ENCODE measurements at regions not wholly inside any gene's neighbourhood (a gene's known extent, or its start where the extent isn't known, plus 50 kb on each side); places are given as distances from the start of the nearest gene placed in this dataset.

- TF ChIP-seq OSR1 (CRISPR knock-in tag; IDR thresholded peaks at IDR 0.05) (no peak), ZNF565 (CRISPR knock-in tag; conservative IDR thresholded peaks at IDR 0.05; ENCODE audit: low read depth) (no peak), TSHZ2 (CRISPR knock-in tag; IDR thresholded peaks at IDR 0.05) (no peak)
- ATAC-seq: no peak
These were observed 209.6 kb upstream of the CDH10 start for GRCh38 chr5:24854350-24854749.

GRCh38 chr5:24850926-24851486, 206.2 kb upstream of the CDH10 start:
- no peak for ATAC-seq
- TF ChIP-seq ISL1 (CRISPR knock-in tag; IDR thresholded peaks at IDR 0.05): no peak
- no peak for TF ChIP-seq CREB5 (CRISPR knock-in tag; IDR thresholded peaks at IDR 0.05; ENCODE audit: low read depth)
- TF ChIP-seq ESRRG (CRISPR knock-in tag; IDR thresholded peaks at IDR 0.05): no peak
- TF ChIP-seq SNAI2 (CRISPR knock-in tag; IDR thresholded peaks at IDR 0.05): no peak
- TF ChIP-seq BACH2 (CRISPR knock-in tag; IDR thresholded peaks at IDR 0.05; ENCODE audit: borderline replicate concordance): no peak
- no peak for TF ChIP-seq POU6F1 (CRISPR knock-in tag; IDR thresholded peaks at IDR 0.05; ENCODE audit: borderline replicate concordance, low read depth)
- no peak for TF ChIP-seq TSHZ2 (CRISPR knock-in tag; IDR thresholded peaks at IDR 0.05)
- TF ChIP-seq OSR1 (CRISPR knock-in tag; IDR thresholded peaks at IDR 0.05): no peak
- TF ChIP-seq RARB (CRISPR knock-in tag; IDR thresholded peaks at IDR 0.05): no peak
- TF ChIP-seq CSRNP3 (CRISPR knock-in tag; IDR thresholded peaks at IDR 0.05): no peak
- TF ChIP-seq TOX (CRISPR knock-in tag; IDR thresholded peaks at IDR 0.05; ENCODE audit: borderline replicate concordance): no peak
- no peak for TF ChIP-seq ZFP30 (CRISPR knock-in tag; IDR thresholded peaks at IDR 0.05)
- TF ChIP-seq ZFP3 (CRISPR knock-in tag; IDR thresholded peaks at IDR 0.05): no peak
- TF ChIP-seq ZC3H10 (CRISPR knock-in tag; IDR thresholded peaks at IDR 0.05): no peak
- TF ChIP-seq ARNTL (CRISPR knock-in tag; IDR thresholded peaks at IDR 0.05; ENCODE audit: borderline replicate concordance, low read depth): no peak
- no peak for TF ChIP-seq GLIS3 (CRISPR knock-in tag; IDR thresholded peaks at IDR 0.05)

- ATAC-seq: no peak
- TF ChIP-seq PATZ1 (CRISPR knock-in tag; IDR thresholded peaks at IDR 0.05; ENCODE audit: borderline replicate concordance): no peak
- TF ChIP-seq RARB (CRISPR knock-in tag; IDR thresholded peaks at IDR 0.05): no peak
- no peak for TF ChIP-seq CREB5 (CRISPR knock-in tag; IDR thresholded peaks at IDR 0.05; ENCODE audit: low read depth)
- no peak for TF ChIP-seq CSDC2 (CRISPR knock-in tag; IDR thresholded peaks at IDR 0.05)
- TF ChIP-seq ZNF565 (CRISPR knock-in tag; conservative IDR thresholded peaks at IDR 0.05; ENCODE audit: low read depth): no peak
These were observed 204.4 kb upstream of the CDH10 start for GRCh38 chr5:24849210-24849609.

Measured in SK-N-SH treated with all-trans-retinoic acid at 6 μM for 48 hours (cell line).